Activated CD8-positive, alpha-beta memory T cell treated with anti-CD3 and anti-CD28 coated beads for 4 hours (primary cell): ENCODE measurements at regions not wholly inside any gene's neighbourhood (a gene's known extent, or its start where the extent isn't known, plus 50 kb on each side); places are given as distances from the start of the nearest gene placed in this dataset.
"Not testable (repeated sequence)": the region's sequence is repeated elsewhere in the genome, so short reads cannot be mapped to it uniquely, and the experiment has no call there.

ENCODE experiments used
- DNase-seq, 2 donors: peaks; one replicate each; pipeline ENCODE4 v3.0.0-alpha.2; 2020; ENCODE audit warnings: low read depth in 2 of 2

- no peak for DNase-seq
Observed at GRCh38 chr1:38507563-38507962, 352.0 kb downstream of the RRAGC start.

DNA sequence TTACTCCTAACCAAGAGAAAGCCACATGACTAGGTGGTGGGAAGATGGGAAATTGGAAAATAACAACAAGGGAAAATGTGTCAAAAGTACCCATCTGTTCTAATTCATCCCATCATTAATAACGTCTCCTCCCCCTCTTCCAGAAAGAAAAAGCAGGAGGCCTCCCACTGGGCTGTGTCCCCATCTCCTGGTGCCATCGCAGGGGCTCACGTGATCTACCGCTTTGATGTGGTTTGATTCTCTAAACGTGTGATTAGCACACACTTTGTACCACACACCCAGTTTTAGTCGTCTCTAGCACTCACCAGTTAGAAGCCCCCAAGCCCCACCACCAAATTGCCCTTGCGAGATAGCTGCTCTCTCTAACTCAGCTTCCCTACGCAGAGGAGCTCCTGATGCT, 353.6 kb downstream of the RRAGC start:
- no peak for DNase-seq

DNA sequence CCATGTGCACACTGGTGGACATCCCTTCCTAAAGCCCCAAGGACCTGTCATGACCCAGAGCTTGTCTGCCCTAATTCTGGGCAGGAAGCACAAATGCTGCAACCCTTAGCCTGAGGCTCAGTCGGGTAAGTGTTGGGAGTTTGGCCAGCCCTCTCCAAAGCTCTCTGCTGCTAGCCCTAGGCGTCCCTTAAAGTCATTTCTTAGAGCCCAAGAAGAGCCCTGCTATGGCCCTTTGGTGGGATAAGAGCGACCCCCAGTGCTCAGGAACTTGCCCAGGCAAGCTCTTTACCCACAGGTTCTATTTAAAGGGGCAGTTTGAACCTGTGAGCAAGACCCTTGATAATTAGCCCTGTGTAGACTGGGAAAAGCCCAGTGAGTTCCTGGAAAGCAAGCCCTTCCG, 356.8 kb downstream of the RRAGC start:
- DNase-seq = no peak

DNA sequence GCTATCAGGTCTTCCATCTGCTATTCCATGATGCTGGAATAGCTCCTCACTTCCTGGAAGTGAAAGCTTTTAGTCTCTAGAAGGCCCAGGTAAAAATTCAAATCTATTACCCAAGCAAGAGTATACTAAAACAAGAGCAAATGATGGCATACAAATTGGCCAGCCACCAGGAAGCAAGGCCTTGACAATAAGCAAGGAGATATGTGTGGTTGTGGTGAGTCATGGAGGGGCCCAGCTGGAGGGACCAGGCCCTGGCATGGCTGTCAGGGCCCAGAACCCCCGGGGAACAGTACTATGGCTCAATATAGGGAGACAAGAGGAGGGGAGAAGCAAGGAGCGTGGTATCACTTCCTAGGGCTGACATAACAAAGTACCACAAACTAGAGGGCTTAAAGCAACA, 358.7 kb downstream of the RRAGC start:
- DNase-seq = no peak

- DNase-seq = no peak
Observed at GRCh38 chr1:38500352-38500751, 359.2 kb downstream of the RRAGC start.

- DNase-seq = no peak
Observed at GRCh38 chr1:38498686-38499085, 360.9 kb downstream of the RRAGC start.

DNA sequence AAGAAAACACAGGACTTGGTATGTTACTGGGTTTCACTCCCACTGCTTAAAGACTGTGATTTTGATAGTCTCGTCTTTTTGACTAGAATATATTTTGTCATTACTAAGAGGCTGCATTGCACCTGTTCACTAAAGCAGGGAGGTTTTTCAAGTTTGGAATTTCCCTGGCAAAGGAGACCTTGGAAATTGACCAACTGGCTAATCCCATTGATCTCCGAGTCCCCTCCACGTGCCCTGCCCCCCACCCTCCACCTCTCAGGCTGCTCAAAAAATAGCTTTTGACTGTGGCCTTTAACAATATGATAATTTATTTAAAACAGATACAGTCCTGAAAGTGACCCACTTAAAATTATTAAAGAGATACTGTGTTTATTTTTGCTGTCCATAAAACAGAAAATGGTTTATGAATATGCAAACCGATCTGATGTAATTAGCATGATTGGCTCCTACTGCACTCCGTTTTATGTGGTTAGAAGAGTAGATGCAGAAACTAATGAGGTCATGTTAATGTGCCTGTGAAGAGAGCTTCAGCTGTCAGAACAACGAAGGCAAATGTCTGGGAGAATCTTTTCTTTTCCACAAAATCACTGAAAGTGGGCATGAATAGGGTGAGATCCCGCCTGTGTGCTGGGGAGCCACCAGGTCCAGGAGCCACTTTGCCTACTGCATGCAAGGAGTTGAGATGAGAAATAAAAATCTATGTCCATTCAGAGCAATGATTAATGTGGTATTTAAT, 361.5 kb downstream of the RRAGC start:
- DNase-seq = no peak

- not testable (repeated sequence) for DNase-seq
Observed at GRCh38 chr1:38493306-38493705, 366.3 kb downstream of the RRAGC start.

DNA sequence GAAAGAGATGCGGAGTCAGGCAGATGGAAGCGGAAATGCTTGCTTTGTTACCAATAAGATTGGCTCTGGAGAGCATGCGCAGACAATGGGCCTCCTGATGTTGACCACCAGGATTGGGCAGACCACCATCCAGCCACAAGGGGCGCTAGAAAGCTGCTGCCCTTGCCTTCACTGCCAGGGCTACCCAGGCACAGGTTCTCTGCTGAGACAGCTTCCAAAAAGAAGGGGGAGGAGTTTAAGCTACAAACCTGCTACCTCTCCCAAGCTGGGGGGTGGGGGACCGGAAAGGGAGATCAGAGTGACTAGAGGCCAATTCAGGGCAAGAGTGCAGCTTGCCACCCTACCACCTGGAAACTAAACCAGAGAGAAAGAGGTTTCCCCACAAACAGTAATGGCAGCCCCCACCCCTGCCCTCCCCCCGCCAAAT, 369.7 kb downstream of the RRAGC start:
- peak in 1 of 2 donors; percentile 1 for DNase-seq

DNA sequence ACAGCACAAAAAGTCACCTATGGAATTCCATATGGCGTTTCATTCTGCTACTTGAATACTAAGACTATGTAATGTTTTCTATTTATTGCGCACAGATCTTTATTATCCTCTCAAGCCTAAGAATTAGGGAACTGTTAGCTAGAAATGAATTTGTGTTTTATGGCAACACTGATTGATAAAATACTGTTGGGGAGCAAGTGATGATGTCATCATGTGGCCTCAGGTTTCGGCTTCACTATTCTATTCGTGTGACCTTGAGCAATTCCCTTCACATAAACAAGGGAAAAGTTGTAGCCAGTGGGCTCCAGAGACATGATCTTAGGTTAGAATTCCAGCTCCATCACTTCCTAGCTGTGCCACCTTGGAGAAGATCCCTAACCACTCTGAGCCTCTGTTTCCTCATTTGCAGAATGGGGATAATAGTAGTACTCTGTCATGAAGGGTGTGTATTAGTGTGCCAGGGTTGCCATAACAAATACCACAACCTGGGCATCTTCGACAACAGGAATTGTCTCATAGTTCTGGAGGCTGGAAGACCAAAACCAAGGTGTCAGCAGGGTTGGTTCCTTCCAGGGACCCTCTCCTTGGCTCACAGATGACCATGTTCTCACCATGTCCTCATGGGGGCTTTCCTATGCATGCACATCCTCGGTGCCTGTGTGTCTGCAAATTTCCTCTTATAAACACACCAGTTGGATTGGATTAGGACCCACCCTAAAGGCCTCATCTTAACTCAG, 371.2 kb downstream of the RRAGC start:
- no peak for DNase-seq

DNA sequence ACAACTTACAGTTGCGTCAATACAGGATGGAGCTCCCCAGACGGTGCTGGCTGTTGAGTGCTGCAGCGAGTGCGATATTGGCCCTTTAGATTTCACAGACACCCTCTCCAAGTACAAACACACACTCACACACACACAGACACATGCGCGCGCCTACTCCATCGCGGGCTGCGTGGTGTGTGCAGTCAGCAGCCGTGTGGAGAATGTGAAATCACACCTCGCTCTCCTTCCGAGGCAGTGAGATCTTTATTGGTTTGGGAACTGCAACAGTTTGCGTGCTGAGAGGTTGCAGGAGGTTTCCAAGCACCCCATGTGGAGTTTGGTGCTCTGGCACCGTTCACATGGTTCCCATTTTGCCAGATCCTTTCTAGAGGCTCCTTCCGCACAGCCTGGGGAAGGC, 372.2 kb downstream of the RRAGC start:
- no peak for DNase-seq

DNA sequence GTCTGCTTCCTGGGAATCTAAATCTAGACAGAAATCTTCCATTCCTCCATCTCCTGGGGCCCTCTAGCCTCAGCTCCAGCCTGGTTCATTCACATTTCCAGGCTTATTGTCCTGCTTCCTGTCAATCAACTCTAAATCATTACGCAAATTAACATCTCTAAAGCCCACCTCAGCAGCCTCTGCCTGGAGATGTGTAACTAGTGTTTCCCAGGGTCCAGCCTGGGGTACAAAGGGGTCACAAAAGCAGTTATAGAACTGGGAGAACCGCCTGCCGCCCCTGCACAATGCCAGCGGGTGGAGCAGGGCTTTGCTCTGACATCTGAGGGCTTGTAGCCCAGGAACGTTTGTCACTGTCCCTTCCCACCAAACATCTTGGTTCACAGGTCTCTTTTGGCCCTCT, 373.5 kb downstream of the RRAGC start:
- no peak for DNase-seq

- DNase-seq = no peak
Observed at GRCh38 chr1:38481871-38482826, 377.4 kb downstream of the RRAGC start.

DNA sequence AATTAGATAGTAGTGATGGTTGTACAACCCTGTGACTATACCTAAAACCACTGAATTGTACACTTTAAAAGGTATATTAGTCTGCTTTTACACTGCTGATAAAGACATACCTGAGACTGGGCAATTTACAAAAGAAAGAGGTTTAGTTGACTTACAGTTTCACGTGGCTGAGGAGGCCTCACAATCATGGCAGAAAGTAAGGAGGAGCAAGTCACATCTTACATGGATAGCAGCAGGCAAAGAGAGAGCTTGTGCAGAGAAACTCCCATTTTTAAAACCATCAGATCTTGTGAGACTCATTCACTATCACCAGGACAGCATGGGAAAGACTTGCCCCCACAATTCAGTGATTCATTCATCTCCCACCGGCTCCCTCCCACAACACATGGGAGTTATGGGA, 379.9 kb downstream of the RRAGC start:
- not testable (repeated sequence) for DNase-seq

GRCh38 chr1:38477811-38478210, 381.8 kb downstream of the RRAGC start:
- DNase-seq = no peak

DNA sequence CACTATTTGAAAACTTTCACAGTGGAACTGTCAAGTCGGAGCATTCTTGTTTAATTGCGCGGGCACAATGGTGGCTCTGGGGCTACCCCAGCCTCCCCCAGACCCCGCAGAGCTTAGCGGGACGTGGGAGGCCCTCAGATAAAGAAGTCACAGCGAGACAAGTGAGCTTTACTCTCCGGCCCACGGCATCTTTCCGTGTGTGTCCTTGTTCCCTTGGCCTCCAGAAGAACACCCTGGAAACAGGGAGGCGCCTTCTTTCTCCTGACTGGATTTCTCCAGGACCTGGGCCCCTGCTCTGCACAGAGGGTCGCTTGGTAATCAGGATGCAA, 382.8 kb downstream of the RRAGC start:
- DNase-seq = no peak

GRCh38 chr1:38476111-38476849, 383.3 kb downstream of the RRAGC start:
- DNase-seq = no peak

DNA sequence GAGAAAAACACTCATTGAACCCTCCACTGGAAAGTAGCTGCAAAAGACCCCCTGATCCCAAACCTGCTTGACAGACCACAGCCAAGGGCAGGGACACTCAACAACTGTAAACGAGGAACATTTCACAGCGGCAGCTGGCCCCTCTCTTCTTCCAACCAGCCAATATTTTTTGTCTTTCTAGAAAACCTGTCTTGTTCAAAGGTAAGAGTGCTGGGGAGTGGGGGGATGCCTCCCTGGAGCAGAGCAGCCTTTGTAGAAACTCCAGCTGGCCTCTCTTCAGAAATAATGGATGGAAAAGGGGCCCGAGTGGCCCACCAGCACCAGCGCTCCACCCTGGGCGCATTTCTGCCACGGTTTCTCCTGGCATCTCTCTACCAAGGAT, 384.0 kb downstream of the RRAGC start:
- DNase-seq = no peak

- no peak for DNase-seq
Observed at GRCh38 chr1:38474738-38475623, 384.6 kb downstream of the RRAGC start.

DNA sequence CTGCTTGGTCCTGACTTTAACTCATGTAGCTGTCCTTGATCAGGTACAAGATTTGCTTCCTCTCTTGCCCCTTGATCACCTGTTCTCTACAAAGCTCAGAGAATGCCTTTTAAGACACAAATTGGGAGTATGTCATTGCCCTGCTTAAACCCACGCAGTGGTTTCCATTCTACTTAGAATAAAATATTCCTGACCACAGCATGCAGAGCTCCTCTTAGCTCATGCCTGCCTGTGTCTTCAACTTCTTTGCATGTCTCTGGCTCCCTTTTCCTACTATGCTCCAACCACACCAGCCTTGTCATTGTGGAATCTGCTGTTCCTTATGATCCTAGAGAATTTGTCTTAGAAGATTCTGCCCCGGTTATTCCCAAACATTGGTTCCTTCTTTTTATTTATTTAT, 393.1 kb downstream of the RRAGC start:
- DNase-seq = no peak

- DNase-seq = no peak
Observed at GRCh38 chr1:38465460-38465859, 394.1 kb downstream of the RRAGC start.
